Fibroblast of lung (primary cell): ENCODE measurements at regions not wholly inside any gene's neighbourhood (a gene's known extent, or its start where the extent isn't known, plus 50 kb on each side); places are given as distances from the start of the nearest gene placed in this dataset.

Experiments used
- EZH2 ChIP-seq: IDR thresholded peaks from 2 replicates; pipeline ENCODE4 v1.5.1; 2012; ENCODE audit warnings: low read length, control low read depth, mild to moderate bottlenecking; ENCODE audit errors: missing control alignments
- TF ChIP-seq, protein P1 (sequence below), 2 donors: IDR thresholded peaks in 1 of 2; conservative IDR thresholded peaks in 1 of 2; 1 replicate in 1 of 2; 2 replicates in 1 of 2; pipeline ENCODE4 v1.5.1; 2011 to 2012; ENCODE audit warnings: low read length in 2 of 2, control low read depth in 1 of 2, inconsistent platforms in 1 of 2, low read depth in 1 of 2, mild to moderate bottlenecking in 1 of 2

DNA sequence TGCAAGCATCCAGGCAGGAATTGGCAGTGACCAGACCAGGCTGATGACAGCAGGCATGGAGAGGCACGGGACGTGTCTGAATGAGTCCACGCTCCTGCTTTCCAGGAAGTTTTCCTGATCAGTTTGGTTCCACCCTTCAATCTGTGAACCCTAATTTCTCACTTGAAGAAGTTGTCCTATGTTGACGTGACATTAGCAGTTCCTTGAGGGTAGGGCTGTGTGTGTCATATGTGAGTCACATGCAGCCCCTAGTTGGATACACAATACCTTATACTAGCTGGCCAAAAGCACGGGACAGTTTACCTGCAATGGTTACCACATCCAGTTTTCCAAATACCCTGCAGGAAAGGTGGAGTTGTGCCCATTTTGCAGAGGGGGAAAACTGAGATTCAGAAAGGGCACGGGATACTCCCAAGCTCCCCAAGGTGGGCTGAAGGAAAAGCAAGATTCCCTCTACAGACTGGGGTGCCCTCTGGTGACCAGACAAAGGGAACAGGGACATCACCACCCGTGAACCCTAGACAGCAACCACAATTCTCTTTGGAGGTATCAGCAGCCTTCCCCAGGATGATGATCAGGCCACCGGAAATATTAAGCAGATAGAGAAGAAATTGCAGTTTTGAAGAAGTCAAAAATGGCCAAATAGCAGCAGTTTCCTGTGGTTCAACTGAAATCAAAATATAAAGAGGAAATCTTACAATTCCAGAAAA is 194.5 kb downstream of the PHETA1 start:
- TF ChIP-seq, protein P1, sequence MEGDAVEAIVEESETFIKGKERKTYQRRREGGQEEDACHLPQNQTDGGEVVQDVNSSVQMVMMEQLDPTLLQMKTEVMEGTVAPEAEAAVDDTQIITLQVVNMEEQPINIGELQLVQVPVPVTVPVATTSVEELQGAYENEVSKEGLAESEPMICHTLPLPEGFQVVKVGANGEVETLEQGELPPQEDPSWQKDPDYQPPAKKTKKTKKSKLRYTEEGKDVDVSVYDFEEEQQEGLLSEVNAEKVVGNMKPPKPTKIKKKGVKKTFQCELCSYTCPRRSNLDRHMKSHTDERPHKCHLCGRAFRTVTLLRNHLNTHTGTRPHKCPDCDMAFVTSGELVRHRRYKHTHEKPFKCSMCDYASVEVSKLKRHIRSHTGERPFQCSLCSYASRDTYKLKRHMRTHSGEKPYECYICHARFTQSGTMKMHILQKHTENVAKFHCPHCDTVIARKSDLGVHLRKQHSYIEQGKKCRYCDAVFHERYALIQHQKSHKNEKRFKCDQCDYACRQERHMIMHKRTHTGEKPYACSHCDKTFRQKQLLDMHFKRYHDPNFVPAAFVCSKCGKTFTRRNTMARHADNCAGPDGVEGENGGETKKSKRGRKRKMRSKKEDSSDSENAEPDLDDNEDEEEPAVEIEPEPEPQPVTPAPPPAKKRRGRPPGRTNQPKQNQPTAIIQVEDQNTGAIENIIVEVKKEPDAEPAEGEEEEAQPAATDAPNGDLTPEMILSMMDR (conservative IDR thresholded peaks at IDR 0.05 in 1 of 2, IDR thresholded peaks at IDR 0.05 in 1 of 2; ENCODE audit: low read depth in 1 of 2, low read length in 2 of 2): no peak
- no peak for TF ChIP-seq EZH2
